Glutamatergic neuron (in vitro differentiated cells): ENCODE measurements at regions not wholly inside any gene's neighbourhood (a gene's known extent, or its start where the extent isn't known, plus 50 kb on each side); places are given as distances from the start of the nearest gene placed in this dataset.

Source experiments
- DNase-seq: peaks from one replicate; pipeline ENCODE4 v3.0.0; 2022
- H3K27ac Mint-ChIP-seq: one replicate; pipeline ENCODE4 v1.8.0; 2020; ENCODE audit warnings: mild to moderate bottlenecking, mixed read lengths, inconsistent platforms; ENCODE audit not compliant: unreplicated experiment
- H3K27me3 Mint-ChIP-seq: one replicate; pipeline ENCODE4 v1.8.0; 2020; ENCODE audit warnings: mild to moderate bottlenecking, moderate library complexity, mixed read lengths, inconsistent platforms; ENCODE audit not compliant: unreplicated experiment
- H3K36me3 Mint-ChIP-seq: one replicate; pipeline ENCODE4 v1.8.0; 2020; ENCODE audit warnings: mild to moderate bottlenecking, mixed read lengths, inconsistent platforms; ENCODE audit not compliant: unreplicated experiment
- H3K4me1 Mint-ChIP-seq: one replicate; pipeline ENCODE4 v1.8.0; 2020; ENCODE audit warnings: mild to moderate bottlenecking, low read depth, mixed read lengths, inconsistent platforms; ENCODE audit not compliant: unreplicated experiment
- H3K4me3 Mint-ChIP-seq: one replicate; pipeline ENCODE4 v1.8.0; 2020; ENCODE audit warnings: mild to moderate bottlenecking, mixed read lengths, inconsistent platforms; ENCODE audit not compliant: unreplicated experiment
- H3K9me3 Mint-ChIP-seq: one replicate; pipeline ENCODE4 v1.8.0; 2020; ENCODE audit warnings: mild to moderate bottlenecking, moderate library complexity, mixed read lengths, inconsistent platforms; ENCODE audit not compliant: unreplicated experiment
- CTCF ChIP-seq: fragments of 200-600 bp; sonication (generic); IDR thresholded peaks from one replicate; pipeline ENCODE4 v1.5.0; 2021; ENCODE audit not compliant: partially characterized antibody, unreplicated experiment

DNA sequence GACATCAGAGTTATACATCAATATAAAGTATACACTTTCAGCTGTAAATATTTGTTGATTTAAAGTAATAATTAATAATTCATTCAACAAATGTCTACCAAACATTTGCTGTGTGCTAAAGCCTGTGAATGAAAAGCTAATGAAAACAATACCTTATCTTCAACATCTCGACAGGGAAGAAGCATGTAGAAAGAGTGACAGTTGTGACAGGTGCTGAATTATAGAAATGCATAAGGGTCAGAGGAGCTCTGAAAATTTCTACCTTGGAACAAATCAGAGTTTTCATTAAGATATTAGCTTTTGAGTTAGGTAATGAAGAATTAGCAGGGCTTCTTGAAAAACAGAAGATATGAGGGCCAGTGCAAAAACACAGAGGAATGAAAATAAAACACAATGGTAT is 739.2 kb downstream of the VGLL3 start:
- no peak for DNase-seq
- Mint-ChIP-seq H3K27ac (no peak overlapping the region), H3K9me3 (no peaks in the 10 kb centered on the region), H3K4me3 (no peak overlapping the region), H3K36me3 (no peaks in the 10 kb centered on the region), H3K27me3 (no peaks in the 10 kb centered on the region), H3K4me1 (no peaks in the 10 kb centered on the region)
- TF ChIP-seq CTCF = no peak

- Mint-ChIP-seq H3K27me3 (no peaks in the 10 kb centered on the region), H3K4me1 (peaks cover 6% of the 10 kb centered on the region), H3K27ac (no peak overlapping the region), H3K4me3 (no peak overlapping the region), H3K9me3 (no peaks in the 10 kb centered on the region), H3K36me3 (no peaks in the 10 kb centered on the region)
- no peak for DNase-seq
- no peak for TF ChIP-seq CTCF
Observed at GRCh38 chr3:86249833-86250232, 741.1 kb downstream of the VGLL3 start.

- TF ChIP-seq CTCF = peak; percentile 53
- Mint-ChIP-seq H3K9me3 (no peaks in the 10 kb centered on the region), H3K4me3 (no peak overlapping the region), H3K4me1 (peaks cover 20% of the 10 kb centered on the region), H3K36me3 (no peaks in the 10 kb centered on the region), H3K27ac (no peak overlapping the region), H3K27me3 (no peaks in the 10 kb centered on the region)
- no peak for DNase-seq
Observed at GRCh38 chr3:86245360-86245759, 745.6 kb downstream of the VGLL3 start.

DNA sequence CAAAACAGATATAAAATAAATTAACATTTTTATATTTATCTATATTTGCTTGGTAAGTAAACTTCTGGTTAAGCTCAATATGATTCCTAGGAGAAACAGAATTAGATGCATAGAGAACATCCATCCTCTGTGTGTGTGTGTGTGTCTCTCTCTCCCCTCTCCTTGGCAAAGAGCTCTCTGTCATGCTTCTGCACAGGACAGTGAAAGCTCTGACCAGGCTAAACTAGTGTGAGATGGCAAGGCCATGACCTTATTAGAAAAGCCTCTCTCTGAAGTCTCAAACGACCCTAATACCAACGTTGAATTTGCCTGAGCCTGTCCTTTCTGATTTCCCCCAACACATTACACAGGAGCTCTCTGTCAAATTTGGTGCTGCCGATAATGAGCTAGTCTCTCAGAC is 746.0 kb downstream of the VGLL3 start:
- Mint-ChIP-seq H3K4me3 (no peak overlapping the region), H3K27ac (no peak overlapping the region), H3K4me1 (peaks cover 20% of the 10 kb centered on the region), H3K27me3 (no peaks in the 10 kb centered on the region), H3K9me3 (no peaks in the 10 kb centered on the region), H3K36me3 (no peaks in the 10 kb centered on the region)
- no peak for TF ChIP-seq CTCF
- peak; percentile 16 for DNase-seq

- H3K36me3 Mint-ChIP-seq = no peaks in the 10 kb centered on the region
- no peaks in the 10 kb centered on the region for H3K27me3 Mint-ChIP-seq
- H3K4me3 Mint-ChIP-seq = no peak overlapping the region
- DNase-seq = no peak
- no peak overlapping the region for H3K27ac Mint-ChIP-seq
- H3K9me3 Mint-ChIP-seq = no peaks in the 10 kb centered on the region
- H3K4me1 Mint-ChIP-seq = peaks cover 20% of the 10 kb centered on the region
- no peak for TF ChIP-seq CTCF
Observed at GRCh38 chr3:86239946-86240345, 751.0 kb downstream of the VGLL3 start.
